SK-N-SH (cell line): ENCODE measurements at regions not wholly inside any gene's neighbourhood (a gene's known extent, or its start where the extent isn't known, plus 50 kb on each side); places are given as distances from the start of the nearest gene placed in this dataset.
"Not testable (repeated sequence)": the region's sequence is repeated elsewhere in the genome, so short reads cannot be mapped to it uniquely, and the experiment has no call there.

Source experiments
- CTCF ChIP-seq: fragments of 200-600 bp; sonication (generic); IDR thresholded peaks from 2 replicates; pipeline ENCODE4 v1.6.1; 2017; ENCODE audit warnings: antibody characterized with exemption, mild to moderate bottlenecking, moderate library complexity
- EP300 ChIP-seq, 2 experiments: IDR thresholded peaks; 2 replicates each; pipeline versions ENCODE4 v1.4.0 to v1.6.1; 2012; ENCODE audit warnings: borderline replicate concordance in 1 of 2, low read depth in 1 of 2, low read length in 1 of 2
- EZH2phosphoT487 ChIP-seq: fragments of 200-600 bp; sonication (generic); IDR thresholded peaks from 2 replicates; pipeline ENCODE4 v1.6.1; 2017; ENCODE audit warnings: low read depth, mixed run types, mild to moderate bottlenecking, antibody characterized with exemption, moderate library complexity, borderline replicate concordance
- POLR2AphosphoS5 ChIP-seq: IDR thresholded peaks from 2 replicates; pipeline ENCODE4 v1.6.1; 2012; ENCODE audit warnings: low read depth, low read length
- REST ChIP-seq: IDR thresholded peaks from 2 replicates; pipeline ENCODE4 v1.6.1; 2012; ENCODE audit warnings: mild to moderate bottlenecking, low read depth, low read length, moderate library complexity
- RXRA ChIP-seq: IDR thresholded peaks from 2 replicates; pipeline ENCODE4 v1.4.0; 2012; ENCODE audit warnings: low read depth, mild to moderate bottlenecking, borderline replicate concordance
- USF2 ChIP-seq: fragments of 150-350 bp; IDR thresholded peaks from 2 replicates; pipeline ENCODE4 v1.6.1; 2017; ENCODE audit warnings: antibody characterized with exemption, low read length, low read depth, borderline replicate concordance
- ZBTB33 ChIP-seq: IDR thresholded peaks from 2 replicates; pipeline ENCODE4 v1.4.0; 2012; ENCODE audit warnings: low read depth, borderline replicate concordance

GRCh38 chr4:111076299-111076698, 453.4 kb upstream of the PITX2 start:
- TF ChIP-seq CTCF; REST; EP300 (IDR thresholded peaks at IDR 0.05; ENCODE audit: borderline replicate concordance in 1 of 2, low read depth in 1 of 2, low read length in 1 of 2); EZH2phosphoT487; POLR2AphosphoS5; RXRA; USF2; ZBTB33: not testable (repeated sequence)
